B cell (primary cell): ENCODE measurements at regions not wholly inside any gene's neighbourhood (a gene's known extent, or its start where the extent isn't known, plus 50 kb on each side); places are given as distances from the start of the nearest gene placed in this dataset.

ENCODE experiments used
- ATAC-seq: fragments of 200-7000 bp; cut with Tn5 transposase; one replicate; pipeline ENCODE4 v1.10.0; 2021; ENCODE audit warnings: low read depth, mild to moderate bottlenecking, moderate number of reproducible peaks, moderate library complexity
- CTCF ChIA-PET: fragments of 350-600 bp; sonication (Branson Sonifier 250); formaldehyde crosslinking; loops from one replicate; lab custom pipeline; 2021; ENCODE audit warnings: antibody characterized with exemption, inconsistent platforms; lab: Charles Lee
- POLR2A ChIA-PET: fragments of 350-600 bp; sonication (Branson Sonifier 250); formaldehyde crosslinking; loops from one replicate; lab custom pipeline; 2021; ENCODE audit warnings: antibody characterized with exemption; lab: Charles Lee
- DNase-seq: peaks from one replicate; pipeline ENCODE4 v3.0.0; 2013
- H2AFZ ChIP-seq: 2 replicates; pipeline ENCODE4 v1.6.1; 2012; ENCODE audit warnings: mild to moderate bottlenecking, low read depth, low read length; ENCODE audit not compliant: insufficient read depth, poor library complexity, severe bottlenecking
- H3K27ac ChIP-seq, 2 donors: 1 replicate in 1 of 2; 2 replicates in 1 of 2; pipeline ENCODE4 v1.5.1; 2012 to 2013; ENCODE audit warnings: low read length in 2 of 2, mild to moderate bottlenecking in 2 of 2, moderate library complexity in 1 of 2
- H3K27me3 ChIP-seq, 4 experiments: fragments of 200-600 bp in 1 of 4; sonication (generic) in 1 of 4; replicated peaks in 1 of 4; 1 replicate in 2 of 4; 2 replicates in 2 of 4; pipeline versions ENCODE4 v1.6.1 to v1.7.0; 2013 to 2016; ENCODE audit warnings: low read length in 3 of 4, mild to moderate bottlenecking in 2 of 4, mixed read lengths in 1 of 4, moderate library complexity in 1 of 4; ENCODE audit not compliant: insufficient read depth in 4 of 4, control insufficient read depth in 3 of 4; ENCODE audit errors: control extremely low read depth in 1 of 4
- H3K36me3 ChIP-seq, 2 experiments: replicated peaks in 1 of 2; 1 replicate in 1 of 2; 2 replicates in 1 of 2; pipeline versions ENCODE4 v1.6.1 to v1.7.1; 2013; ENCODE audit warnings: low read length in 1 of 2; ENCODE audit not compliant: insufficient read depth in 2 of 2, control insufficient read depth in 1 of 2; ENCODE audit errors: control extremely low read depth in 1 of 2, extremely low read depth in 1 of 2
- H3K4me1 ChIP-seq, 2 donors: fragments of 200-600 bp in 1 of 2; sonication (generic) in 1 of 2; 1 replicate in 1 of 2; 2 replicates in 1 of 2; pipeline versions ENCODE4 v1.5.1 to v1.6.1; 2013 to 2017; ENCODE audit warnings: low read length in 2 of 2; ENCODE audit not compliant: control insufficient read depth in 2 of 2, insufficient read depth in 2 of 2
- H3K4me2 ChIP-seq: replicated peaks from 2 replicates; pipeline ENCODE3; 2012; ENCODE audit warnings: mild to moderate bottlenecking, low read depth, low read length; ENCODE audit not compliant: poor library complexity, severe bottlenecking
- H3K4me3 ChIP-seq, 5 experiments: fragments of 200-600 bp in 1 of 5; sonication (generic) in 1 of 5; 1 replicate in 3 of 5; 2 replicates in 2 of 5; pipeline versions ENCODE4 v1.5.1 to v1.7.0; 2011 to 2016; ENCODE audit warnings: low read length in 4 of 5, mild to moderate bottlenecking in 4 of 5, low read depth in 2 of 5, control low read depth in 1 of 5, moderate library complexity in 1 of 5; ENCODE audit not compliant: insufficient read depth in 1 of 5; ENCODE audit errors: control extremely low read depth in 1 of 5, extremely low read depth in 1 of 5
- H3K79me2 ChIP-seq: fragments of 200-600 bp; sonication (generic); one replicate; pipeline ENCODE4 v1.6.0; 2016; ENCODE audit warnings: low read length; ENCODE audit not compliant: control insufficient read depth, insufficient read depth
- H3K9ac ChIP-seq: fragments of 200-600 bp; sonication (generic); 2 replicates; pipeline ENCODE4 v1.6.1; 2017; ENCODE audit warnings: mild to moderate bottlenecking, low read length, moderate library complexity
- H3K9me3 ChIP-seq, 3 donors: one replicate each; pipeline versions ENCODE4 v1.6.1 to v1.7.1; 2013; ENCODE audit warnings: low read length in 2 of 3; ENCODE audit not compliant: control insufficient read depth in 2 of 3, insufficient read depth in 1 of 3; ENCODE audit errors: control extremely low read depth in 1 of 3
- H4K20me1 ChIP-seq: 2 replicates; pipeline ENCODE4 v1.6.0; 2012; ENCODE audit warnings: mild to moderate bottlenecking, low read length; ENCODE audit not compliant: insufficient read depth, control insufficient read depth, poor library complexity, severe bottlenecking
- H3K27ac Mint-ChIP-seq: one replicate; pipeline ENCODE4 v1.8.0; 2021; ENCODE audit warnings: mixed read lengths
- H3K27me3 Mint-ChIP-seq: one replicate; pipeline ENCODE4 v1.8.0; 2021; ENCODE audit warnings: mixed read lengths
- H3K4me1 Mint-ChIP-seq: one replicate; pipeline ENCODE4 v1.8.0; 2021; ENCODE audit warnings: mixed read lengths
- H3K4me3 Mint-ChIP-seq: one replicate; pipeline ENCODE4 v1.8.0; 2021; ENCODE audit warnings: mixed read lengths
- H3K9me3 Mint-ChIP-seq: one replicate; pipeline ENCODE4 v1.8.0; 2022; ENCODE audit warnings: mixed read lengths; ENCODE audit not compliant: insufficient read depth
- CTCF ChIP-seq: fragments of 200-600 bp; IDR thresholded peaks from one replicate; pipeline ENCODE4 v1.8.0; 2022; ENCODE audit warnings: antibody characterized with exemption, mild to moderate bottlenecking
- EZH2 ChIP-seq: IDR thresholded peaks from 2 replicates; pipeline ENCODE4 v1.6.1; 2012; ENCODE audit warnings: borderline replicate concordance, low read depth, mild to moderate bottlenecking, moderate library complexity, low read length; ENCODE audit not compliant: insufficient read depth, poor library complexity, severe bottlenecking
- WGBS: methylation state at CpG from one replicate; pipeline ENCODE4 v1.1.5; 2013; ENCODE audit warnings: missing lambda C conversion rate; ENCODE audit not compliant: insufficient coverage; 5-methylcytosine and 5-hydroxymethylcytosine counted together
- intact Hi-C: fragments of 100-400 bp; cut with micrococcal nuclease; formaldehyde crosslinking; loops from one replicate; pipeline ENCODE4 v1.10.0; 2022

GRCh38 chr2:236638707-236639106 is 69.1 kb downstream of the ACKR3 start:
- ChIA-PET CTCF (no interaction called here), POLR2A (no interaction called here)
- Histone ChIP-seq H4K20me1 (no peaks in the 10 kb centered on the region), H3K4me3 (no peak overlapping the region), H3K9me3 (peaks cover 0 to 8% (median 0%) of the 10 kb centered on the region in 3 donors), H2AFZ (no peak overlapping the region), H3K4me2 (no peak overlapping the region), H3K36me3 (no peaks in the 10 kb centered on the region), H3K4me1 (no peaks in the 10 kb centered on the region), H3K79me2 (no peaks in the 10 kb centered on the region), H3K27ac (no peak overlapping the region), H3K27me3 (no peaks in the 10 kb centered on the region), H3K9ac (no peak overlapping the region)
- no peak for ATAC-seq
- H3K4me1 Mint-ChIP-seq: no peaks in the 10 kb centered on the region
- intact Hi-C loops: no loop called here
- no peak overlapping the region for H3K4me3 Mint-ChIP-seq
- peaks cover 24% of the 10 kb centered on the region for H3K27me3 Mint-ChIP-seq
- no peak for TF ChIP-seq CTCF
- TF ChIP-seq EZH2: no peak
- no peak overlapping the region for H3K27ac Mint-ChIP-seq
- WGBS: 77% methylated on average over 6 of the region's 7 CpGs
- H3K9me3 Mint-ChIP-seq: no peaks in the 10 kb centered on the region
- no peak for DNase-seq

GRCh38 chr2:236639461-236640235 is 70.0 kb downstream of the ACKR3 start:
- Mint-ChIP-seq H3K27me3 (peaks cover 31% of the 10 kb centered on the region), H3K27ac (no peak overlapping the region), H3K4me1 (no peaks in the 10 kb centered on the region), H3K4me3 (no peak overlapping the region), H3K9me3 (no peaks in the 10 kb centered on the region)
- H3K9ac ChIP-seq: no peak overlapping the region
- ATAC-seq: no peak
- ChIA-PET POLR2A (no interaction called here), CTCF (no interaction called here)
- TF ChIP-seq EZH2 (no peak), CTCF (no peak)
- DNase-seq: no peak
- WGBS: 100% methylated on average over 2 of the region's 7 CpGs
- H4K20me1 ChIP-seq: no peaks in the 10 kb centered on the region
- H2AFZ ChIP-seq: no peak overlapping the region
- no peaks in the 10 kb centered on the region for H3K27me3 ChIP-seq
- no peak overlapping the region for H3K4me2 ChIP-seq
- no peak overlapping the region for H3K27ac ChIP-seq
- H3K36me3 ChIP-seq: no peaks in the 10 kb centered on the region
- H3K9me3 ChIP-seq: peaks cover 0 to 8% (median 0%) of the 10 kb centered on the region in 3 donors
- intact Hi-C loops: no loop called here
- H3K79me2 ChIP-seq: no peaks in the 10 kb centered on the region
- no peak overlapping the region for H3K4me3 ChIP-seq
- H3K4me1 ChIP-seq: no peaks in the 10 kb centered on the region
